GM12891 (cell line): ENCODE measurements at regions not wholly inside any gene's neighbourhood (a gene's known extent, or its start where the extent isn't known, plus 50 kb on each side); places are given as distances from the start of the nearest gene placed in this dataset.

Experiments
- POLR2A ChIP-seq: IDR thresholded peaks from 2 replicates; pipeline ENCODE4 v1.6.1; 2011; ENCODE audit warnings: low read depth, low read length, control low read depth
- POLR2AphosphoS5 ChIP-seq: IDR thresholded peaks from 2 replicates; pipeline ENCODE4 v1.6.1; 2011; ENCODE audit warnings: low read depth, low read length, control low read depth

GRCh38 chr2:223467196-223467595 is 135.0 kb downstream of the SCG2 start:
- TF ChIP-seq POLR2A, result no peak
- TF ChIP-seq POLR2AphosphoS5, result no peak
